GM21717 (cell line): ENCODE measurements at regions not wholly inside any gene's neighbourhood (a gene's known extent, or its start where the extent isn't known, plus 50 kb on each side); places are given as distances from the start of the nearest gene placed in this dataset.
"Not testable (repeated sequence)": the region's sequence is repeated elsewhere in the genome, so short reads cannot be mapped to it uniquely, and the experiment has no call there.

Source experiments
- ATAC-seq: cut with Tn5 transposase; IDR thresholded peaks from one replicate; pipeline ENCODE4 v1.9.1; 2021; ENCODE audit warnings: mild to moderate bottlenecking, moderate library complexity; ENCODE audit not compliant: unreplicated experiment

DNA sequence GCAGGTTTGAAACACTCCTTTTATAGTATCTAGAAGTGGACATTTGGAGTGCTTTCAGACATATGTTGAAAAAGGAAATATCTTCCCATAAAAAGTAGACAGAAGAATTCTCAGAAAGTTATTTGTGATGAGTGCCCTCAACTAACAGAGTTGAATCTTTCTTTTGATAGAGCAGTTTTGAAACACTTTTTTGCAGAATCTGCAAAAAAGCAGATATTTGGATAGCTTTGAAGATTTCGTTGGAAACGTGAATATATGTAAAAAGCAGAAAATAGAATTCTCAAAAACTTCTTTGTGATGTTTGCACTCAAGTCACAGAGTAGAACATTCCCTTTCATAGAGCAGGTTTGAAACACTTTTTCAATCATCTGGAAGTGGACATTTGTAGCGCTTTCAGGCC, 676.4 kb upstream of the ZNF337 start:
- not testable (repeated sequence) for ATAC-seq

GRCh38 chr20:26354511-26354910, 657.9 kb upstream of the ZNF337 start:
- no peak for ATAC-seq

DNA sequence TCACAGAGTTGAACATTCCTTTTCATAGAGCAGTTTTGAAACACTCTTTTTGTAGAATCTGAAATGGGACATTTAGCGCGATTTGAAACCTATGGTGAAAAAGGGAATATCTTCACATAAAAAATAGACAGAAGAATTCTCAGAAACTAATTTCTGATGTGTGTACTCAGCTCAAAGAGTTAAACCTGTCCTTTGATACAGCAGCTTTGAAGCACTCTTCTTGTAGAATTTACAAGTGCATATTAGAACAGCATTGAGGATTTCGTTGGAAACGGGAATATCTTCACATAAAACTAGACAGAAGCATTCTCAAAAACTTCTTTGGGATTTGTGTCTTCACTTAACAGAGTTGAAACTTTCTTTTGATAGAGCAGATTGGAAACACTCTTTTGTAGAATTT, 650.7 kb upstream of the ZNF337 start:
- ATAC-seq, result no peak

- not testable (repeated sequence) for ATAC-seq
Measured at GRCh38 chr20:26340460-26341065, 643.9 kb upstream of the ZNF337 start.

DNA sequence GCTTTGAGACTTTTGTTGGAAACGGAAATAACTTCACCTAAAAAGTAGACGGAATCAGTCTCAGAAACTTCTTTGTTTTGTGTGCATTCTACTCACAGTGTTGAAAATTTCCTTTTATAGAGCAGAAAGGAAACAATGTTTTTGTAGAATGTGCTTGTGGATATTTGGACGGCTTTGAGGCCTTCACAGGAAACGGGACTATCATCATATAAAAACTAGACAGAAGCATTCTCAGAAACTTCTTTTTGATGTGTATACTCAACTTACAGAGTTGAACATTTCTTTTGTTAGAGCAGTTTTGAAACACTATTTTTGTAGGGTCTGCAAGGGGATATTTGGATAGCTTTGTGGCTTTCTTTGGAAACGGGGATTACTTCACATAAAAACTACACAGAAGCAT, 627.5 kb upstream of the ZNF337 start:
- ATAC-seq, result no peak

GRCh38 chr20:26315054-26315453, 618.4 kb upstream of the ZNF337 start:
- no peak for ATAC-seq

GRCh38 chr20:26309720-26310119, 613.1 kb upstream of the ZNF337 start:
- ATAC-seq, result not testable (repeated sequence)

- no peak for ATAC-seq
Measured at GRCh38 chr20:26308961-26309360, 612.3 kb upstream of the ZNF337 start.

DNA sequence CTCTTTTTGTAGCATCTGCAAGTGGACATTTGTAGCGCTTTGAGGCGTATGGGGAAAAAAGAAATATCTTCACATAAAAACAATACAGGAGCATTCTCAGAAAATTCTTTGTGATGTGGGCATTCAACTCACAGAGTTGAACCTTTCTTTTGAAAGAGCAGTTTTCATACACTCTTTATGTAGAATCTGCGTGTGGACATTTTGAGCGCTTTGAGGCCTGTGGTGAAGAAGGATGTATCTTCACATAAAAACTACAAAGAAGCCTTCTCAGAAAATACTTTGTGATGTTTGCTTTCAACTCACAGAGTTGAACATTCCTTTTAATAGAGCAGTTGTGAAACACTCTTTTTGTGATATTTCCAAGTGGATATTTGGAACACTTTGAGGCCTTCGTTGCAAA, 598.4 kb upstream of the ZNF337 start:
- no peak for ATAC-seq

GRCh38 chr20:26288379-26289061, 591.9 kb upstream of the ZNF337 start:
- not testable (repeated sequence) for ATAC-seq

DNA sequence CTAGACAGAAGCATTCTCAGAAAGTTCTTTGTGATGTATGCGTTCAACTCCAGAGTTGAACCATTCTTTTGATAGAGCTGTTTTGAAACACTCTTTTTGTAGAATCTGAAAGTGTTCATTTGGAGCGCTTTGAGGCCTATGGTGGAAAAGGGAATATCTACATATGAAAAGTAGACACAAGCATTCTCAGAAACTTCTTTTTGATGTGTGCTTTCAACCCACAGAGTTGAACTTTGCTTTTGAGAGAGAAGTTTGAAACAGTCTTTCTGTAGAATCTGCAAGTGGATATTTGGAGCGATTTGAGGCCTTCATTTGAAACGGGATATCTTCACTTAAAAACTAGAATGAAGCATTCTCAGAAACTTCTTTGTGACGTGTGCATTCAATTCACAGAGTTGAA, 582.6 kb upstream of the ZNF337 start:
- ATAC-seq, result no peak

- ATAC-seq, result no peak
Measured at GRCh38 chr20:26277339-26277738, 580.7 kb upstream of the ZNF337 start.

DNA sequence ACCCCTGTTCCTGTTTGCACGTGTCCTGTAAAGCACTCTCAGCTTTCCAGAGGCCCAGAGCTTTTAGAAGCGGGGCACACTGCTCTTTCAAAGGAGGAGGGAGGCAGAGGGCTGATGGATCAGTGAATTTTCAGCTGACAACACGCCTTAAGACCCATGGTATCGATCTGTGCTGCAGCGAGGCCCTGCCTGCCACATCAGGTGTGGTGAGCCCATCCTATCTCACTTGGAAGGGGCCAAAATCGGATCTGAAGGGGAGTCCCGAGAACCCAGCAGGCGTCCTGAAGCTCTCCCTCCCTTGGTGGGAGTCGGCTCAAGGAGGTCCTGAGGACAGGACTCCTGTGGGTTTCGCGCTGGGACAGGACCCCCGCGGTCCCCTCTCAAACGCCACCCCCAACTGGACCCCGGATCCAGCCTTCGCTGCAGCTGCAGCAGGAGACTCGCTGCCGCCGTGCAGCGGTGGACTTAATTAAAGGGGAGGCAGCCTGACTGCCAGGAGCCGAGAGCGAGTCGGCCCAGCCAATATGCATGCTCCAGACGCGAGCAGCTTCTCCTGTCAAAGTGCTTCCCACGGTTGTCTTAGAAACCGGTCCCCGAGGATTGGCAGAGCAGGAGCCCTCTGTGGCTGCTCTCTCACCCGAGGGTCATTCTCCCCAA, 580.0 kb upstream of the ZNF337 start:
- no peak for ATAC-seq

DNA sequence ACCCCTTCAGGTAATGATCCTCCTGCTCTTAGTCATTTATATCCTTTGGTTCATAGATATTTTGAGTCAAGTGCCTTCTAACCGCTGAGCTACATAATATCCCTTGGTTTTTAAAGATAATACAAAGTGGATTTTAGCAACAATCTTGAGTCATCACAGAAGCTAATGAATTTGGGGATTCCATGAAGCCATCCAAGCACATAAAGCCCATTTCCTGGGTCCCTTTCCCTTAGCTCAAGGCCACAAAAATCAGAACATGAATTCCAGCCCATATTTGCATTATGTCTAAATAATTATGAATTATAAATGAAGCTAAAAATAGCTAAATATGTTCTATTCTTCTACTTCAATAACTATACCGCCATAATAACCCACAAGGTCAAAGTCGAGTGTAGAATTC, 572.1 kb upstream of the ZNF337 start:
- ATAC-seq, result not testable (repeated sequence)

DNA sequence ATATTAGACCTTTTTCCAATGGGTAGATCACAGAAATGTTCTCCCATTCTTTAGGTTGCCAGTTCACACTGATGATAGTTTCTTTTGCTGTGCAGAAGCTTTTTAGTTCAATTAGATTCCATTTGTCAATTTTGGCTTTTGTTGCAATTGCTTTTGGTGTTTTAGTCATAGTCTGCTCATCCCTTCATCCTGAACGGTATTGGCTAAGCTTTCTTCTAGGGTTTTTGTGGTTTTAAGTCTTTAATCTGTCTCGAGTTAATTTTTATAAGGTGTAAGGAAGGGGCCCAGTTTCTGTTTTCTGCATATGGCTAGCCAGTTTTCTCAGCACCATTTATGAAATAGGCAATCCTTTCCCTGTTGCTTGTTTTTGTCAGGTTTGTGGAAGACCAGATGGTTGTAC, 564.3 kb upstream of the ZNF337 start:
- ATAC-seq, result not testable (repeated sequence)

- ATAC-seq, result not testable (repeated sequence)
Measured at GRCh38 chr20:26252311-26252975, 555.8 kb upstream of the ZNF337 start.

- ATAC-seq, result not testable (repeated sequence)
Measured at GRCh38 chr20:26251376-26251775, 554.7 kb upstream of the ZNF337 start.

DNA sequence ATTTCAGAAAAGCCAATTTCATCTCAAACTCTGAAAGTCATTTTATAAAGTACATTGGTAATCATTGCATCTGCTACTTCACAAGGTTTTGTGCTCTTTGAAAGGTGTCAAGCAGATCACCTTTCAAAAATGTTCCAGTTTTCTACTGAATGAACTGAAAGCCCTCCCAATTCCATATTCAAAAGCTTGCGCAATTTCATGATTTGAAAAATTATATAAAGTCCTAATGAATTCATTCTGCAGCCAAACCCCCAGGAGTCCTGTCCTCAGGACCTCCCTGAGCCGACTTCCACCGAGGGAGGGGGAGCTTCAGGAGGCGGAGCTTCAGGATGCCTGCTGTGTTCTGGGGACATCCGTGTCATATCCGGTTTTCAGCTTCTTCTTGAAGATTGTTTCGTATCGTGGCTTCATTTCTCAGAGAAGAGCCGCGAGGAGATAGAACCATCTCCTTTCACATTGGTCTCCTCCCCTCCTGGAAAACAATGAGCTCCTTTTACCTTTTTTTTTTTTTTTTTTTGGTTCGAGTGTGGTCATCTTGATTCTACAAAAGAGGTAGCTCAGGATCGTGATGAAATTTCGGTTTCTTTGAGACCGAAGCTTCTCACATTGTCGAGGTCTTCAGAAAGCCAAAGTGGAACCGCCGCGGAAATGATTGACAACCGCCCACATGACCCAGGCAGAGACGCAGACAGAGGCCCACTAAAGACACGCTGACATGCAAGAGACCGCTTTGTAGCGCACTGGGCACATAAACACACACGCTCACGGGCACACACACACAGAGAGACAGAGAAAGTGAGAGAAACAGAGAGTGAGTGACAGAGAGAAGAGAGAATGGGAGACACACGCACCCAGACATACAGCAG, 553.8 kb upstream of the ZNF337 start:
- not testable (repeated sequence) for ATAC-seq

DNA sequence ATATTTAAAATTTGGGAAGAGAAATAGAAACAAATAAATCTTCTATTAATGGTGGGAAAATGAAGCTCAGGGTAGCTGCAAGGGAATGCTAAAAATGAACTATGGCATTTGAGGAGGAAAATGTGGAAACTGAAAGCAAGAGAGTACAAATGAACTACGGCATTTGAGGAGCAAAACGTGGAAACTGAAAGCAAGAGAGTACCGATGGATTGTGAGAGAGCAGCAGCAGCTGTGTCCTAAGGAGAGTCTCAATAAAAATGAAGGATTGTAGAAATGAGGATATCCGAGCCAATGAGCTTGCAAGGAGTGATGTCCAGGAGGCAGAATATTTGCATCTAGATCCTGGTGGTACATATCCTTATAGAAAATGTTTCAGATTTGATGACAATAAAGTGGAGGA, 547.1 kb upstream of the ZNF337 start:
- no peak for ATAC-seq

DNA sequence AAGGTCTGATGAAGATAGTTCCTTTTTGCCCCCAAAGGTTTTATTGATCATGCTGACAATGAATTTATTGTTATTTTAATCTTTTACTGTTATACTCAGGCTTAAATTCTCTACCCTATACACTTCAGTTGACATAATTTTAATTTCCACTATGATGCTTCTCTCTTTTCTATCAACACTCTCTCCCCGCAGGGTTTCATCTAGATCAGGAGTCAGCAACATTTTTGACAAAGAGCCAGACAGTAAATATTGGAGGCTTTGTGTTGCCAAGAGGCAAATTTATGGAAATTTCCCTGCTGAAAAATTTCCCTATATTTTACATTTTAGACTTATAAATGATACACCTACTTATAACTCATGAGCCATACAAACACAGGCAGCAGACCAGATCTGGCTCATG, 524.0 kb upstream of the ZNF337 start:
- ATAC-seq, result not testable (repeated sequence)

GRCh38 chr20:26219546-26219945, 522.9 kb upstream of the ZNF337 start:
- not testable (repeated sequence) for ATAC-seq
